H1 (cell line): ENCODE measurements at regions not wholly inside any gene's neighbourhood (a gene's known extent, or its start where the extent isn't known, plus 50 kb on each side); places are given as distances from the start of the nearest gene placed in this dataset.

Experiments
- CBX5 ChIP-seq: fragments of 300-800, 300-1000 bp; sonication (generic); IDR thresholded peaks from 2 replicates; pipeline ENCODE4 v1.7.1; 2016; ENCODE audit warnings: antibody characterized with exemption, low read length, low read depth
- EP300 ChIP-seq, 2 experiments: IDR thresholded peaks; 1 replicate in 1 of 2; 2 replicates in 1 of 2; pipeline ENCODE4 v1.6.1; 2011 to 2012; ENCODE audit warnings: low read depth in 2 of 2, low read length in 2 of 2, mild to moderate bottlenecking in 2 of 2, borderline replicate concordance in 1 of 2, inconsistent platforms in 1 of 2, moderate library complexity in 1 of 2
- FOSL1 ChIP-seq: IDR thresholded peaks from 2 replicates; pipeline ENCODE4 v1.6.1; 2011; ENCODE audit warnings: mild to moderate bottlenecking, low read depth, low read length, moderate library complexity; ENCODE audit not compliant: insufficient read depth
- POU5F1 ChIP-seq: IDR thresholded peaks from 2 replicates; pipeline ENCODE4 v1.6.1; 2011; ENCODE audit warnings: low read depth, mild to moderate bottlenecking, low read length, moderate library complexity
- RNF2 ChIP-seq: fragments of 200-900, 300-1000 bp; sonication (generic); IDR thresholded peaks from 2 replicates; pipeline ENCODE4 v1.7.1; 2016; ENCODE audit warnings: borderline replicate concordance, low read depth, mild to moderate bottlenecking, antibody characterized with exemption, low read length; ENCODE audit not compliant: poor library complexity, severe bottlenecking; ENCODE audit errors: missing control alignments
- SIRT6 ChIP-seq: IDR thresholded peaks from one replicate; pipeline ENCODE4 v1.7.1; 2012; ENCODE audit warnings: low read length, inconsistent platforms
- SP4 ChIP-seq: IDR thresholded peaks from 2 replicates; pipeline ENCODE4 v1.6.1; 2012; ENCODE audit warnings: low read length, inconsistent platforms

- no peak for TF ChIP-seq FOSL1
- TF ChIP-seq SIRT6, result no peak
- no peak for TF ChIP-seq CBX5
- no peak for TF ChIP-seq POU5F1
- TF ChIP-seq RNF2, result no peak
- TF ChIP-seq EP300 (IDR thresholded peaks at IDR 0.05; ENCODE audit: borderline replicate concordance in 1 of 2, low read depth in 2 of 2, low read length in 2 of 2), result no peak
- no peak for TF ChIP-seq SP4
Observed at GRCh38 chr6:140275725-140276124, 901.3 kb upstream of the CITED2 start (continued).
